ENCODE measurements at regions not wholly inside any gene's neighbourhood (a gene's known extent, or its start where the extent isn't known, plus 50 kb on each side); places are given as distances from the start of the nearest gene placed in this dataset.

GRCh38 chr11:70517988-70518907 lies 119.9 kb downstream of the CTTN start:
- H3F3A ChIP-seq (ENCODE audit: insufficient read depth): no peaks in the 10 kb centered on the region
- H3K4me3 ChIP-seq (ENCODE audit: insufficient read depth, low read length, poor library complexity, severe bottlenecking): no peak overlapping the region
- no peak overlapping the region for H3K4me2 ChIP-seq (ENCODE audit: low read depth, low read length, poor library complexity, severe bottlenecking)
- no peaks in the 10 kb centered on the region for H3K36me3 ChIP-seq (ENCODE audit: low read length)
- H2AFZ ChIP-seq (ENCODE audit: low read depth, low read length, severe bottlenecking): no peak overlapping the region
- H3K27ac ChIP-seq (ENCODE audit: low read depth, low read length): no peak overlapping the region
- H3K9ac ChIP-seq (ENCODE audit: low read length): no peak overlapping the region
- H3K9me2 ChIP-seq (replicated peaks; ENCODE audit: insufficient read depth, low read length): no peaks in the 10 kb centered on the region
- no peaks in the 10 kb centered on the region for H3K79me2 ChIP-seq (ENCODE audit: insufficient read depth, low read length)
- H3K27me3 ChIP-seq (ENCODE audit: low read length): no peaks in the 10 kb centered on the region
- no peaks in the 10 kb centered on the region for H4K20me1 ChIP-seq (ENCODE audit: low read depth, low read length)
- no peak for TF ChIP-seq EZH2phosphoT487 (conservative IDR thresholded peaks at IDR 0.05; ENCODE audit: low read length)
- no peak for TF ChIP-seq CTCF (IDR thresholded peaks at IDR 0.05; ENCODE audit: insufficient read depth, low read length, poor library complexity, severe bottlenecking)
- H3K9me3 ChIP-seq (ENCODE audit: insufficient read depth, low read length): peaks cover 5% of the 10 kb centered on the region; the same call in 1 of the 2 replicates

GRCh38 chr11:70519117-70519516 lies 120.8 kb downstream of the CTTN start:
- Histone ChIP-seq H3K27ac (ENCODE audit: low read depth, low read length) (no peak overlapping the region), H3K9me3 (ENCODE audit: insufficient read depth, low read length) (no peaks in the 10 kb centered on the region), H3K4me2 (ENCODE audit: low read depth, low read length, poor library complexity, severe bottlenecking) (no peak overlapping the region), H3F3A (ENCODE audit: insufficient read depth) (no peaks in the 10 kb centered on the region), H2AFZ (ENCODE audit: low read depth, low read length, severe bottlenecking) (no peak overlapping the region), H3K79me2 (ENCODE audit: insufficient read depth, low read length) (no peaks in the 10 kb centered on the region), H3K27me3 (ENCODE audit: low read length) (no peaks in the 10 kb centered on the region), H4K20me1 (ENCODE audit: low read depth, low read length) (no peaks in the 10 kb centered on the region), H3K36me3 (ENCODE audit: low read length) (no peaks in the 10 kb centered on the region), H3K4me3 (ENCODE audit: insufficient read depth, low read length, poor library complexity, severe bottlenecking) (no peak overlapping the region), H3K9me2 (replicated peaks; ENCODE audit: insufficient read depth, low read length) (no peaks in the 10 kb centered on the region), H3K9ac (ENCODE audit: low read length) (no peak overlapping the region)
- TF ChIP-seq CTCF (IDR thresholded peaks at IDR 0.05; ENCODE audit: insufficient read depth, low read length, poor library complexity, severe bottlenecking) (no peak), EZH2phosphoT487 (conservative IDR thresholded peaks at IDR 0.05; ENCODE audit: low read length) (no peak)

GRCh38 chr11:70521475-70522308 lies 123.4 kb downstream of the CTTN start:
- no peaks in the 10 kb centered on the region for H3K36me3 ChIP-seq (ENCODE audit: low read length)
- H3K4me3 ChIP-seq (ENCODE audit: insufficient read depth, low read length, poor library complexity, severe bottlenecking): no peak overlapping the region
- no peak overlapping the region for H2AFZ ChIP-seq (ENCODE audit: low read depth, low read length, severe bottlenecking)
- H4K20me1 ChIP-seq (ENCODE audit: low read depth, low read length): no peaks in the 10 kb centered on the region
- no peak overlapping the region for H3K27ac ChIP-seq (ENCODE audit: low read depth, low read length)
- no peaks in the 10 kb centered on the region for H3K9me2 ChIP-seq (replicated peaks; ENCODE audit: insufficient read depth, low read length)
- no peaks in the 10 kb centered on the region for H3F3A ChIP-seq (ENCODE audit: insufficient read depth)
- TF ChIP-seq EZH2phosphoT487 (conservative IDR thresholded peaks at IDR 0.05; ENCODE audit: low read length) (no peak), CTCF (IDR thresholded peaks at IDR 0.05; ENCODE audit: insufficient read depth, low read length, poor library complexity, severe bottlenecking) (no peak)
- no peaks in the 10 kb centered on the region for H3K9me3 ChIP-seq (ENCODE audit: insufficient read depth, low read length)
- no peak overlapping the region for H3K9ac ChIP-seq (ENCODE audit: low read length)
- no peaks in the 10 kb centered on the region for H3K27me3 ChIP-seq (ENCODE audit: low read length)
- H3K4me2 ChIP-seq (ENCODE audit: low read depth, low read length, poor library complexity, severe bottlenecking): no peak overlapping the region
- no peaks in the 10 kb centered on the region for H3K79me2 ChIP-seq (ENCODE audit: insufficient read depth, low read length)
